HK-2 (cell line): ENCODE measurements at regions not wholly inside any gene's neighbourhood (a gene's known extent, or its start where the extent isn't known, plus 50 kb on each side); places are given as distances from the start of the nearest gene placed in this dataset.
A peak's percentile ranks its signal among the peaks of the same experiment; 100 is the strongest.

ENCODE experiments used
- DNase-seq: peaks from one replicate; pipeline ENCODE4 v3.0.0-alpha.2; 2018; ENCODE audit not compliant: unreplicated experiment

GRCh38 chr19:16022251-16022650, 54.0 kb upstream of the TPM4 start:
- no peak for DNase-seq

- DNase-seq, result no peak
Observed at GRCh38 chr19:16022681-16023080, 53.6 kb upstream of the TPM4 start.

GRCh38 chr19:16023146-16023915, 53.0 kb upstream of the TPM4 start:
- DNase-seq, result no peak

- no peak for DNase-seq
Observed at GRCh38 chr19:16024266-16025107, 51.8 kb upstream of the TPM4 start.

- peak; percentile 73 for DNase-seq
Observed at GRCh38 chr19:16025108-16026101, 50.9 kb upstream of the TPM4 start.

GRCh38 chr19:16026131-16026530, 50.2 kb upstream of the TPM4 start:
- no peak for DNase-seq
